ENCODE measurements at regions not wholly inside any gene's neighbourhood (a gene's known extent, or its start where the extent isn't known, plus 50 kb on each side); places are given as distances from the start of the nearest gene placed in this dataset.

DNA sequence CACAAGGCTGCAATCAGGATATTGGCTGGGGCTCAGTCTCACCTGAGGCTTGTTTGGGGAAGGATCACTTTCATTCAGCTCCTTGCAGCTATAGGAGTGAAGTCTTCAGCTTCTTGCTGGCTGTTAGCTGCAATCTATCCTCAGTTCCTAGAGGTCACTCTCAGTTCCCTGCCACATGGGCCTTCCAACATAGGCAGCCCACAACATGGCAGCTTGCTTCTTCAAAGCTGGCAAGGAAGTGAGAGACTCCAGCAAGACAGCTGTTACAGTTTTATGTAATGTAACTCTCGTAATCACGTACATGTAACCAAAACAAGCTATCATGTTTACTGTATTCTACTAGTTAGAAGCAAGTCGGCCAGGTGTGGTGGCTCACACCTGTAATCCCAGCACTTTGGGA is 226.9 kb downstream of the CDC5L start:
- DNase-seq (ENCODE audit: low read depth), result no peak
- TF ChIP-seq, protein P1, sequence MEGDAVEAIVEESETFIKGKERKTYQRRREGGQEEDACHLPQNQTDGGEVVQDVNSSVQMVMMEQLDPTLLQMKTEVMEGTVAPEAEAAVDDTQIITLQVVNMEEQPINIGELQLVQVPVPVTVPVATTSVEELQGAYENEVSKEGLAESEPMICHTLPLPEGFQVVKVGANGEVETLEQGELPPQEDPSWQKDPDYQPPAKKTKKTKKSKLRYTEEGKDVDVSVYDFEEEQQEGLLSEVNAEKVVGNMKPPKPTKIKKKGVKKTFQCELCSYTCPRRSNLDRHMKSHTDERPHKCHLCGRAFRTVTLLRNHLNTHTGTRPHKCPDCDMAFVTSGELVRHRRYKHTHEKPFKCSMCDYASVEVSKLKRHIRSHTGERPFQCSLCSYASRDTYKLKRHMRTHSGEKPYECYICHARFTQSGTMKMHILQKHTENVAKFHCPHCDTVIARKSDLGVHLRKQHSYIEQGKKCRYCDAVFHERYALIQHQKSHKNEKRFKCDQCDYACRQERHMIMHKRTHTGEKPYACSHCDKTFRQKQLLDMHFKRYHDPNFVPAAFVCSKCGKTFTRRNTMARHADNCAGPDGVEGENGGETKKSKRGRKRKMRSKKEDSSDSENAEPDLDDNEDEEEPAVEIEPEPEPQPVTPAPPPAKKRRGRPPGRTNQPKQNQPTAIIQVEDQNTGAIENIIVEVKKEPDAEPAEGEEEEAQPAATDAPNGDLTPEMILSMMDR (IDR thresholded peaks at IDR 0.05; ENCODE audit: insufficient read depth, low read depth, low read length, missing control alignments), result no peak
- no peak overlapping the region for H3K4me3 ChIP-seq (ENCODE audit: low read length)

DNA sequence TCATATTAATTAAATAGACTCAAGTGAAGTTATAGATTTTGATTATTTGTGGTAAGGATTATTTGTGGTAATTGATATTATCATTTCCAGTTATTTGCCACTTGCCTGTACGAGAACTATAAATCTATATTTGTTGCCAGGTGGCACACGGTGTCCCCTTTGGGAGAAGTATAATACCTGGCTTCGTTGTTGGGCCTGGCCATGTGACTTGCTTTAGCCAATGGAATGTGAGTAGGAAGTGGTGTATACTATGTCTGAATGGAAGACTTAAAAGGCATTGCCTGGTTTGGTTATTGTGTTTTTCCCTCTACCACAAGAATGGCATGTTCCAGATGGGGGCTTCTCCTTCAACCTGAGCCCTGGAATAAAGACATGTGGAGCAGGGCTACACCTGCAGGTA is 228.1 kb downstream of the CDC5L start:
- DNase-seq (ENCODE audit: low read depth), result no peak
- TF ChIP-seq, protein P1 (IDR thresholded peaks at IDR 0.05; ENCODE audit: insufficient read depth, low read depth, low read length, missing control alignments), result no peak
- no peak overlapping the region for H3K4me3 ChIP-seq (ENCODE audit: low read length)

DNA sequence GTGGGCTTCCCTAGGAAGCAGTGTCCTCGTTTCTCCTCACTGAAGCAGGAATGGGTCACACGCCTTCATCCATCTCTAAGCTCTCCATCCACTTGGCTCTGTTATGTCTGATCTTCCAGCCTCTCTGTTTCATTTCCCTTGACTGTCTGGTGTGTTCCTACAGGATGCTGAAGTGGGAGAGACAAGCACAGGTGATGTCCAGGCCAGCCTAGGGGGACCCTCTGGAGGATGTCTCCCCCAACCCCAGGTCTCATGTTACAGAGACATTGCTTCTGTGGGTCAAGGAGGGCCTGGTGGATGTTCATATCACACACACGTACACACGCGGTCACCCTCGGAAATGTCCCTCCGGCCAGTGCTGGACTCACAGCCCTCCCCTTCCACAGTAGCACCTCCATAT is 229.9 kb downstream of the CDC5L start:
- DNase-seq (ENCODE audit: low read depth), result no peak
- no peak overlapping the region for H3K4me3 ChIP-seq (ENCODE audit: low read length)
- TF ChIP-seq, protein P1 (IDR thresholded peaks at IDR 0.05; ENCODE audit: insufficient read depth, low read depth, low read length, missing control alignments), result no peak

DNA sequence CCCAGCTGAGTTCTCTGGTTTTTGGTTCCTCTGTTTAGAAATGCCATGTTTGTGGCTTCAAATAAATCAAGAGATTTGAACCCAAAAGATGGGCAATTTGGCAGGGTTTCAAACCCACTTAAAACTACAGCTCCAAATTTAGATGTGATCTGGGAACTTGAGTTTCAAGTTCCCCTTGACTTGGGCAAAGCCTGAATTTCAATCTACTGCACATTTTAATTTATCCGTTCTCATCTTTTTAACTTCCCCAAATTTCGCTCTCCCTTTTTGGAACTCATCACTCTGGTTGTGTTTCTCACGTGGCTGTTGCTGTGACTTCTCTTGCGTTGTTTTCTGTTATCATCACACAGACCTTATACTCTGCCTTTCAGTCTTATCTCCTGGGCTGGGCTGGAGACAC is 230.9 kb downstream of the CDC5L start:
- no peak for DNase-seq (ENCODE audit: low read depth)
- TF ChIP-seq, protein P1 (IDR thresholded peaks at IDR 0.05; ENCODE audit: insufficient read depth, low read depth, low read length, missing control alignments), result no peak
- no peak overlapping the region for H3K4me3 ChIP-seq (ENCODE audit: low read length)

DNA sequence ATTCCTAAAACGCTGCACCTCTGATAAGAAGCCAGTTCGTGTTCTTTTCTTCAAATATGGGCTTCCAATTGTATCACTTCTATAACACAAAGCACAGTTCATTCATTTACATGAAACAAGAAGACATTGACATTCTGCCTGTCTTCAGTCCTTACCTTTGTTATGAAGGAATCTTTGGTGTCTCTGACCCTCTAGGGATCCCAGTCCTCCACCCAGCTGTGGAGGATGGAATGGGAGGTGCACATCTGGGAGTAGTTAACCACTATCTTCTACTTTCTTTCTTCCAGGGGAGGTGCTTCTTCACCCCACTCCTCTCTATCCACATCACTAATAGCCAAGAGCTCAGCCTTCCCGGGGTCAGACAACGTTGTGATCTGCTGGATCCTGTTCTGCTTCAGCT is 233.4 kb downstream of the CDC5L start:
- DNase-seq (ENCODE audit: low read depth), result no peak
- TF ChIP-seq, protein P1 (IDR thresholded peaks at IDR 0.05; ENCODE audit: insufficient read depth, low read depth, low read length, missing control alignments), result no peak

DNA sequence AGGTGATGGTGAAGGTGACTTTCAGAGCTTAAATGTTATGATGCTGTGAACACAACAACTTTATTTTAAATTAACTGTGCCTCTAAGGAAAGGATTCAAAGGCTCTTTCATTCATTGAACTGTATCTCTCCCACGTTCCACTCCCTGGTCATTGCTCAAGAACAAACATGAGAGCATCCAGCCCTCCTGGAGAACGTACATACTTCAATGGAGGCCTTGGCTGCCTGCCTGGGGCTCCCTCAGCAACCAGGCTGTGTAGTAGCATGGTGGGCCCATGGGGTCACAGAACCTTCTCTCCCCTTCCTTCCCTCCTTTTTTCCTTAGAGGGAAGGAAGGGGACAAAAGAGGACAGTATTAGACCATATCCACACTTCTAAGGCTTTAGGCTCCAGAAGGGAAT is 234.3 kb downstream of the CDC5L start:
- no peak overlapping the region for H3K4me3 ChIP-seq (ENCODE audit: low read length)
- TF ChIP-seq, protein P1 (IDR thresholded peaks at IDR 0.05; ENCODE audit: insufficient read depth, low read depth, low read length, missing control alignments), result no peak
- DNase-seq (ENCODE audit: low read depth), result no peak

More for the DNA sequence above, 233.4 kb downstream of the CDC5L start:
- no peak overlapping the region for H3K4me3 ChIP-seq (ENCODE audit: low read length)

DNA sequence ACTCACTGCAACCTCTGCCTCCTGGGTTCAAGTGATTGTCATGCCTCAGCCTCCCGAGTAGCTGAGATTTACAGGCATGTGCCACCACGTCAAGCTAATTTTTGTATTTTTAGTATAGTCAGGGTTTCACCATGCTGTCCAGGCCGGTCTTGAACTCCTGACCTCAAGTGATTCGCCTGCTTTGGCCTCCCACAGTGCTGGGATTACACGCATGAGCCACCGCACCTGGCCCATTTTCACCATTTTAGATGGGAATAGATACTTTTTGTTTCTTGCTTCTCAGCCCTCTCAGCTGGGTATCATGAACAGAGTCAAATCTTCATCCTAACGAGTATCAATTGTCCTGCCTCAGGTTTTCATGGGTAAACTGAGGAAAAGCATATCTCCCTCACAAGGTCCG is 235.0 kb downstream of the CDC5L start:
- DNase-seq (ENCODE audit: low read depth), result no peak
- H3K4me3 ChIP-seq (ENCODE audit: low read length), result no peak overlapping the region
- TF ChIP-seq, protein P1 (IDR thresholded peaks at IDR 0.05; ENCODE audit: insufficient read depth, low read depth, low read length, missing control alignments), result no peak

Measured in epithelial cell of esophagus (primary cell).